HEK293 (cell line): ENCODE measurements at regions not wholly inside any gene's neighbourhood (a gene's known extent, or its start where the extent isn't known, plus 50 kb on each side); places are given as distances from the start of the nearest gene placed in this dataset.

ENCODE experiments used
- CTCF ChIA-PET: fragments of 350-600 bp; formaldehyde crosslinking; extraction: SDS; loops from one replicate; lab custom pipeline; 2021; ENCODE audit warnings: antibody characterized with exemption; lab: Yijun Ruan, JAX
- POLR2A ChIA-PET: fragments of 300-600 bp; formaldehyde crosslinking; extraction: SDS; loops from one replicate; lab custom pipeline; 2020; ENCODE audit warnings: antibody characterized with exemption, inconsistent platforms; lab: Yijun Ruan, JAX
- H3K27ac ChIP-seq: fragments of 200-500 bp; sonication (Bioruptor generic); 2 replicates; pipeline ENCODE4 v1.5.1; 2014; ENCODE audit warnings: low read depth, low read length, control low read depth, inconsistent platforms; ENCODE audit errors: extremely low read depth
- H3K36me3 ChIP-seq, 2 experiments: fragments of 200-500 bp in 1 of 2; sonication (Bioruptor generic) in 1 of 2; 1 replicate in 1 of 2; 2 replicates in 1 of 2; pipeline ENCODE4 v1.5.1; 2014 to 2017; ENCODE audit warnings: inconsistent platforms in 2 of 2, low read length in 2 of 2; ENCODE audit not compliant: control insufficient read depth in 2 of 2, insufficient read depth in 1 of 2
- H3K4me1 ChIP-seq: fragments of 200-500 bp; sonication (Bioruptor generic); 2 replicates; pipeline ENCODE4 v1.5.1; 2014; ENCODE audit warnings: mild to moderate bottlenecking, low read length, inconsistent platforms; ENCODE audit not compliant: control insufficient read depth, insufficient read depth
- H3K4me3 ChIP-seq: 2 replicates; pipeline ENCODE4 v1.5.1; 2011; ENCODE audit warnings: low read depth, mild to moderate bottlenecking, control low read depth, low read length, moderate library complexity
- H3K9me3 ChIP-seq: fragments of 200-500 bp; sonication (Bioruptor generic); 2 replicates; pipeline ENCODE4 v1.5.1; 2014; ENCODE audit warnings: low read depth, low read length, inconsistent platforms; ENCODE audit not compliant: control insufficient read depth, insufficient read depth
- EGR2 ChIP-seq: fragments of 450-650 bp; formaldehyde crosslinking; IDR thresholded peaks from 2 replicates; pipeline ENCODE4 v1.5.1; 2016; ENCODE audit warnings: low read depth, missing biosample characterization, missing genetic modification characterization
- HOXC10 ChIP-seq: sonication (generic); formaldehyde crosslinking; IDR thresholded peaks from 2 replicates; pipeline ENCODE4 v1.8.1; 2023; ENCODE audit warnings: mild to moderate bottlenecking, missing genetic modification reagents
- KLF8 ChIP-seq: fragments of 450-650 bp; formaldehyde crosslinking; IDR thresholded peaks from 2 replicates; pipeline ENCODE4 v1.5.1; 2016; ENCODE audit warnings: missing biosample characterization, missing genetic modification characterization
- PBX3 ChIP-seq: sonication (generic); formaldehyde crosslinking; IDR thresholded peaks from 2 replicates; pipeline ENCODE4 v1.8.1; 2022; ENCODE audit warnings: mild to moderate bottlenecking, moderate library complexity, missing genetic modification reagents
- PRDM1 ChIP-seq: fragments of 450-650 bp; formaldehyde crosslinking; IDR thresholded peaks from 2 replicates; pipeline ENCODE4; 2016; ENCODE audit warnings: missing biosample characterization, missing genetic modification characterization
- SCRT1 ChIP-seq: fragments of 450-650 bp; formaldehyde crosslinking; IDR thresholded peaks from 2 replicates; pipeline ENCODE4 v1.5.1; 2016; ENCODE audit warnings: missing biosample characterization, missing genetic modification characterization, borderline replicate concordance
- SP7 ChIP-seq: fragments of 450-650 bp; formaldehyde crosslinking; IDR thresholded peaks from 2 replicates; pipeline ENCODE4 v1.5.1; 2016; ENCODE audit warnings: missing biosample characterization, missing genetic modification characterization
- ZBTB10 ChIP-seq: fragments of 450-650 bp; formaldehyde crosslinking; IDR thresholded peaks from 2 replicates; pipeline ENCODE4 v1.5.1; 2016; ENCODE audit warnings: missing biosample characterization, missing genetic modification characterization
- ZBTB17 ChIP-seq: fragments of 450-650 bp; formaldehyde crosslinking; IDR thresholded peaks from 2 replicates; pipeline ENCODE4 v1.5.1; 2016; ENCODE audit warnings: missing biosample characterization, missing genetic modification characterization
- ZBTB7A ChIP-seq: fragments of 450-650 bp; formaldehyde crosslinking; IDR thresholded peaks from 2 replicates; pipeline ENCODE4 v1.5.1; 2016; ENCODE audit warnings: low read depth, missing biosample characterization, missing genetic modification characterization
- ZEB2 ChIP-seq: fragments of 450-650 bp; formaldehyde crosslinking; IDR thresholded peaks from 2 replicates; pipeline ENCODE4 v1.5.1; 2016; ENCODE audit warnings: missing biosample characterization, missing genetic modification characterization
- ZNF19 ChIP-seq: fragments of 450-650 bp; formaldehyde crosslinking; IDR thresholded peaks from 2 replicates; pipeline ENCODE4; 2016; ENCODE audit warnings: missing biosample characterization, missing genetic modification characterization, low read depth
- ZNF248 ChIP-seq: fragments of 450-650 bp; formaldehyde crosslinking; IDR thresholded peaks from 2 replicates; pipeline ENCODE4 v1.5.1; 2017; ENCODE audit warnings: missing biosample characterization, missing genetic modification characterization
- ZNF37A ChIP-seq: fragments of 450-650 bp; IDR thresholded peaks from 2 replicates; pipeline ENCODE4 v1.5.1; 2018; ENCODE audit warnings: missing biosample characterization, missing genetic modification characterization
- ZNF518A ChIP-seq: fragments of 450-650 bp; formaldehyde crosslinking; conservative IDR thresholded peaks from 2 replicates; pipeline ENCODE4 v1.5.1; 2016; ENCODE audit warnings: low read depth, missing biosample characterization, missing genetic modification characterization
- ZNF521 ChIP-seq: fragments of 450-650 bp; formaldehyde crosslinking; IDR thresholded peaks from 2 replicates; pipeline ENCODE4 v1.5.1; 2017; ENCODE audit warnings: missing biosample characterization, mild to moderate bottlenecking, missing genetic modification characterization
- ZNF544 ChIP-seq: fragments of 450-650 bp; formaldehyde crosslinking; IDR thresholded peaks from 2 replicates; pipeline ENCODE4 v1.5.0; 2017; ENCODE audit warnings: missing biosample characterization, missing genetic modification characterization
- ZNF555 ChIP-seq: fragments of 450-650 bp; formaldehyde crosslinking; conservative IDR thresholded peaks from 2 replicates; pipeline ENCODE4 v1.5.1; 2017; ENCODE audit warnings: missing biosample characterization, mild to moderate bottlenecking, missing genetic modification characterization, inconsistent platforms
- ZNF624 ChIP-seq: fragments of 450-650 bp; formaldehyde crosslinking; IDR thresholded peaks from 2 replicates; pipeline ENCODE4 v1.5.1; 2017; ENCODE audit warnings: missing biosample characterization, missing genetic modification characterization
- ZNF76 ChIP-seq: fragments of 450-650 bp; formaldehyde crosslinking; IDR thresholded peaks from 2 replicates; pipeline ENCODE4; 2016; ENCODE audit warnings: low read depth, missing biosample characterization, missing genetic modification characterization, borderline replicate concordance

GRCh38 chr1:55912438-55912837 is 666.9 kb downstream of the PLPP3 start (continued):
- TF ChIP-seq SP7 (tag by site-specific recombination), result no peak
- TF ChIP-seq ZBTB10 (tag by site-specific recombination), result no peak

- POLR2A ChIA-PET, result no interaction called here
- H3K9me3 ChIP-seq, result no peaks in the 10 kb centered on the region
- no peaks in the 10 kb centered on the region for H3K4me1 ChIP-seq
- no peak for TF ChIP-seq HOXC10 (CRISPR knock-in tag)
- TF ChIP-seq EGR2 (tag by site-specific recombination), result no peak
- TF ChIP-seq ZBTB17 (tag by site-specific recombination), result no peak
- TF ChIP-seq ZEB2 (tag by site-specific recombination), result no peak
- TF ChIP-seq ZBTB7A, result no peak
- TF ChIP-seq ZNF518A (tag by site-specific recombination), result no peak
- no peak for TF ChIP-seq PRDM1 (tag by site-specific recombination)
- no peak for TF ChIP-seq KLF8 (tag by site-specific recombination)
- no peak for TF ChIP-seq ZNF19 (tag by site-specific recombination)
- TF ChIP-seq ZNF521 (tag by site-specific recombination), result no peak
- TF ChIP-seq ZNF555, result no peak
- no peak for TF ChIP-seq ZNF248 (tag by site-specific recombination)
- TF ChIP-seq PBX3 (CRISPR knock-in tag), result no peak
- no peak for TF ChIP-seq ZNF624
- no peak for TF ChIP-seq ZNF76 (tag by site-specific recombination)
- no peak for TF ChIP-seq ZNF544 (tag by site-specific recombination)
- no peak for TF ChIP-seq ZNF37A
- no peak for TF ChIP-seq SCRT1
- CTCF ChIA-PET, result no interaction called here
- H3K36me3 ChIP-seq, result no peaks in the 10 kb centered on the region
- H3K4me3 ChIP-seq, result no peak overlapping the region
- H3K27ac ChIP-seq, result no peak overlapping the region
Observed at GRCh38 chr1:55904541-55904940, 674.8 kb downstream of the PLPP3 start.
